Midbrain (tissue), 1 donor: ENCODE measurements at regions not wholly inside any gene's neighbourhood (a gene's known extent, or its start where the extent isn't known, plus 50 kb on each side); places are given as distances from the start of the nearest gene placed in this dataset.
"Not testable (repeated sequence)": the region's sequence is repeated elsewhere in the genome, so short reads cannot be mapped to it uniquely, and the experiment has no call there.

ENCODE experiments used
- DNase-seq: peaks from one replicate; lab custom pipeline; 2025; lab: John Stamatoyannopoulos, UW

DNA sequence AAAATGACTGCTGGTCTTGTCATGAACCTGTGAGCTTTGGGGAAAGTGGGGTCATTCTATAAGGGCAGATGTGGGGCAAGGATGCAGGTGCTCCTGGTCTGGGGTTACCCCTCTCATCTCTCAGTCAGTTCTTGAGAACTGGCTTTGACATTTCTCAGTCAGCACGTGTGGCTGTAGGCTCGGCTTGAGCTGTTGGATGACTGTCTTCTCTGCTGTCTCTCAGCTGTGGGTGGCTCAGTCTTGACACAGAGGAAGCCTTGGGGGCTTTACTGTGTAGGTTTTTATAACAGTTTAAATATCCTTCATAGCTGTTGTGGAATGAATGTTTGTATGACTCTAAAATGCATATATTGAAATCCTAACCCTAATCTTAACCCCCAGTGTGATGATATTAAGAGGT, 296.4 kb upstream of the CELF4 start:
- no peak for DNase-seq

GRCh38 chr18:37854396-37854795, 288.8 kb upstream of the CELF4 start:
- no peak for DNase-seq

DNA sequence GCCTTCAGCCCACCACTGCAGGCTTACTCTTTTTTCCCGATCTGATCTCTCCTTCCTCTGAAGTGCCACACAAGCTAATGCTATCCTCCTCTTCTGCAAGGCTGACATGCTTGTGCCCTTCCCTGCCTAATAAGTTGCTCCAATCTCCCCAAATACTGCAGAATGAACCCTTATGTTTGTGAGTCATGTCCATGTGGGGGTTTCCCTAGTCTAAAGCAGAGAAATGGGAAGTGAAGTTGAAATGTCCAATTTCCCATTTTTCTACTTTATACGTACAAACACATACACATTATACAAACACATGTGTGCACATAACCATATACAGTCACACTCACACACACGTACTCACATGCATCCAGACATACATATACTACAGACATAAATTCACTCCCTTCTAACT, 288.1 kb upstream of the CELF4 start:
- DNase-seq, result no peak

GRCh38 chr18:37852464-37852863, 286.9 kb upstream of the CELF4 start:
- DNase-seq, result no peak

GRCh38 chr18:37847544-37847943, 281.9 kb upstream of the CELF4 start:
- no peak for DNase-seq

GRCh38 chr18:37846996-37847395, 281.4 kb upstream of the CELF4 start:
- DNase-seq, result no peak

DNA sequence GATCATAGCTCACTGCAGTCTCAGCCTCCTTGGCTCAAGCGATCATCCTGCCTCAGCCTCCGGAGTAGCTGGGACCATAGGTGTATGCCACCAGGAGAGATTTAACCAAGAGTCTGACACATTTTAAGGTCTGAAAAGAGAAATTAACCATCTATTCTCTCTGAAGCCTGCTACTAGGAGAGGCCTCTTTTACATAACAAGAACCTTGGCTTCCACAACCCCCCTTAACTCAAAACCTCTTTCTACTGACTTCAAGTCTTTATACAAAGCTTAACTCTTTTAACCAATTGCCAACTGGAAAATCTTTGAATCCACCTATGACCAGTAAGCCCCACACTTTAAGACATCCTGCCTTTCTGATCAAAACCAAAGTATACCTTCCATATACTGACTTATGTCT, 279.9 kb upstream of the CELF4 start:
- no peak for DNase-seq

- DNase-seq, result no peak
Observed at GRCh38 chr18:37844209-37844970, 278.8 kb upstream of the CELF4 start.

DNA sequence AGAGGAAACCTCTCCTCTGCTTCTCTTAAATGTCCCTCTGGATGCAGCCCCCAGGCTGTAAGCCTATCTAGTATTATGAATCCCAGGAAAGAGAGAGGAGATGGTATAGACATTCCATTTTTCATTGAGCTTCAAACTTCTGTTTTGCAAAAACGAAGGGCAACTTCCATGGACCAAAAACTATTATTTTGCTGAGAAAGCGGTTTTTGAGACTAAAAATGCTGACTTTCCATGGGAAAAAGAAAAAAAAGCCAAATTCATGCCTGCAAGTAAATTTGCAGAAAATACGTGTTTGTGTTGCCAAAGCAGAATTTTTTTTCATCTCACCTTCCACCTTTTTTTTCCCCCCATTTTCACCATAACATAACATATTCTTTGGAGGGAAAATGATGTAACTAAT, 272.5 kb upstream of the CELF4 start:
- DNase-seq, result no peak

- DNase-seq, result no peak
Observed at GRCh38 chr18:37836071-37836970, 270.7 kb upstream of the CELF4 start.

DNA sequence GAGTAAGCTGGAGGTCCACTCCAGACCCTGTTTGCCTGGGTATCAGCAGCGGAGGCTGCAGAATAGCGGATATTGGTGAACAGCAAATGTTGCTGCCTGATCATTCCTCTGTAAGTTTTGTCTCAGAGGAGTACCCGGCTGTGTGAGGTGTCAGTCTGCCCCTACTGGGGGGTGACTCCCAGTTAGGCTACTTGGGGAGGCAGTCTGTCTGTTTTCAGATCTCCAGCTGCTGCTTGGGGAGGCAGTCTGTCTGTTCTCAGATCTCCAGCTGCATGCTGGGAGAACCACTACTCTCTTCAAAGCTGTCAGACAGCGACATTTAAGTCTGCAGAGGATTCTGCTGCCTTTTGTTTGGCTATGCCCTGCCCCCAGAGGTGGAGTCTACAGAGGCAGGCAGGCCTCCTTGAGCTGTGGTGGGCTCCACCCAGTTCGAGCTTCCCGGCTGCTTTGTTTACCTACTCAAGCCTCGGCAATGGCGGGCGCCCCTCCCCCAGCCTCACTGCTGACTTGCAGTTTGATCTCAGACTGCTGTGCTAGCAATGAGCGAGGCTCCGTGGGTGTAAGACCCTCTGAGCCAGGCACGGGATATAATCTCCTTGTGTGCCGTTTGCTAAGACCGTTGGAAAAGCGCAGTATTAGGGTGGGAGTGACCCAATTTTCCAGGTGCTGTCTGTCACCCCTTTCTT, 266.6 kb upstream of the CELF4 start:
- DNase-seq, result not testable (repeated sequence)

DNA sequence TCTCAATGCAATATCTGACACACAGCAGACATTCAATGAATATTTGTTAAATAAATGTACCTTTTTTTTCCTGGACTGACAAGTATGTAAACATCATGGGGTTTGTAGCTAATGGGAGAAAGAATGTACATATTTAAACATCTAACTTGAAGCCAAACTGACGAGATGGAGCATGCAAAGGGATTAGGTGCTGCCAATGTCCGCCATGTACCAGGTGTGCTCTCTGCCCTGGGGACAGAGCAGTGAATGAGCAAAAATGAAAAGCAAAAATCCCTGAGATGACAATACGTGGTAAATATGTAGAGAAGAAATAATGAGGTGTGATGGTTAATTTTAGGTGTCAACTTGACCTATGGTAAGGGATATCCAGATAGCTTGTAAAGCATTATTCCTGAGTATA, 247.4 kb upstream of the CELF4 start:
- no peak for DNase-seq

DNA sequence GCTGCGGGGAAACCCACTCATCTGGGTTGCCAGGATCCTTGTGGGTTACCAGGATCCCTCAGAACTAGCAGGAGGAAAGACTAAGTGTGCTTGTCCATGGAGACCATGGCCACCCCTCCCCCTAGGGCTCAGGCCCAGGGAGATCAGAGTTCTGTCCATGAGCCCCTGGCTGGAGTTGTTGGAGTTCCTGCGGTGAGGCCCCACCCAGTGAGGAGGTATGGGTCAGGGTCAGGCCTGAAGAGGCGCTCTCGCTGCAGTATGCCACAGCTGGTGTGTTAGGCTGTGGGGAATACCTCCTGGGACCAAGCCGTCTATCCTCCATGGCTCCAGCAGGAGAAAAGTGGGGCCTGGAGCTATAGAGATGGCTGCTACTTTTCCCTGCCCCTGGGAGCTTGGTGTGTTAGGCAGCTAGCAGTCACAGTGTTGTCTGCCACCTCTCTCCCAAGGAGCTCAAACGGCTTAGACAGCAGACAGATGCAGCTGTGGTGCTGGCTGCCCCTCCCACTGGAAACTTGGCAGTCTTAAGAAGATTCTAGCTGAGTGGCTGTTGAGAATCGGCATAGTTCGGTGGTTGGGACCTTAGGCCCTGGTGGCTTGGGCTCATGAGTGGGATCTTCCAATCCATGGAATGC, 240.3 kb upstream of the CELF4 start:
- no peak for DNase-seq

GRCh38 chr18:37796823-37797349, 231.3 kb upstream of the CELF4 start:
- DNase-seq, result no peak

GRCh38 chr18:37787452-37787851, 221.9 kb upstream of the CELF4 start:
- no peak for DNase-seq

GRCh38 chr18:37783771-37784170, 218.2 kb upstream of the CELF4 start:
- peak; percentile 9 for DNase-seq

- DNase-seq, result no peak
Observed at GRCh38 chr18:37779220-37779619, 213.6 kb upstream of the CELF4 start.

DNA sequence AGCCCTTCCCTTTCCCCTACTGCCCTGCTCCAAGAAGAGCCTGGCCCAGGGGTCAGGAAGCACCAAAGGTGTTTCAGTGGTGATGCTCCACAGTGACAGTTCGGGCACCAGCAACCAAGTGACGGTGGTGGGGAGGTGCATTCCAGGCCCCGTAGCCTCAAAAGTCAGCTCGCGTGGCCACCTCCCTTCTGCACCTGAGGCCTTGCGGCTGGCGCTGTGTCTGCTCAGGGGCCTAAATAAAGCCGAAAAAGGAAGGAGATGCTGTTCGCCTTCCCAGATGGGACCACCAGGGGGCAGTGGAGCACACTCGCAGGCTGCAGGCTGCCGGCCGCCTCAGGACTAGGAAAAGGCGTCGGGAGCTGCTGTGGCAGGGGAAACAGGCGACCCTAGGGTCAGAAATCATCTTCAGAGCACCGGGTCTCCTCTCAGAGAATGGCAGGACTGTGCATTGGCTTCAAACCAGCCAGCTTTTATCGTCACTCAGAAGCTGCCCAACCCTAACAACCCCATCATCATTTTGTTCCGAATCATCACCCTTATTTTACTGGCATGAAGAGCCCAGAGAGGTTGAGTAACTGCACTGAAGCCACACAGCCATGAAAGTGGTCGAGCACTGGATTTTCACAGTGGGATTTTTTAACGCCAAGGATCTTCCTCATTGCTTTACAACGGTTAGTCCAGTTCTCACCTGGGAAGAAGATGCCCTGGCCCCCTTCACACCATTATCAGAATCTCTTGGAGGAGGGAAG, 213.0 kb upstream of the CELF4 start:
- peak; percentile 76 for DNase-seq

GRCh38 chr18:37769826-37770225, 204.2 kb upstream of the CELF4 start:
- DNase-seq, result no peak

DNA sequence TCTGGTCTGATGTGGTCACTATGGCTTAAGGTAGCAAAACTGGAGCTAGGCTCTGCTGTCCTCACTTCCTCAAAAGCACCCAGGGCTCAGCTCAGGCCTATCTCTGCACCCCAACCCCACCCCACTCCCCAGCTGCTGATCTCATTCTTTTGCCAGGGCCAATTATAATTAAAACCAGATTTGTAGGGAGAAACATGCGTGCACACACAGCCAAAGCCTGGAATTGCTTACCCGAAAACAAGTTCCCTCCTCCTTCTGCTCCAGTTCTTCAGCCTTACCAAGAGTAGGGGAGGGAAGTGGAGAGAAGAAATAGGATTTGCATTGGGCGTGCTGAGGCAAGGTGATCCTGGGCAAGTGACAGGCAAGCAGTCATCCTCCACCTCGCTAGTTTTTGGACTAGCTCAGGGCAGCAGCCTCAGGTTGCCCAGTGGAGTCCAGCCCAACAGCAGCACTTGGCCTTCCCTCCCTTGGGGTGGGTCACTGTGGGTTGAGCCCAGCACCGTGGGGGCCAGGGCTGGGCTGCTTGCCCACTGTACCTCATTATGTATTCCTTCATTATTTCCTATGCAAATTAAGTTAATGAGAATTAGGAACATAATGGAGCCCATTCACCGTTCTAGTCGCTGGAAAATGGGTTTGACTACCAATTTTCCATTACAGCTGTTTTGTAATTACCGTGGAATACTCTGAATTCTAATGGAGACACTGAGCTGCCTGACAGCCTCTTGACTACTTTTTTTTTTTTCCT, 199.1 kb upstream of the CELF4 start:
- no peak for DNase-seq
